IMR-90 (cell line): ENCODE measurements at regions not wholly inside any gene's neighbourhood (a gene's known extent, or its start where the extent isn't known, plus 50 kb on each side); places are given as distances from the start of the nearest gene placed in this dataset.

ENCODE experiments used
- ATAC-seq: fragments of 200-7000 bp; cut with Tn5 transposase; 2 replicates; pipeline ENCODE4 v1.9.1; 2020; ENCODE audit warnings: low read depth, mild to moderate bottlenecking, moderate library complexity
- BruUV-seq: library from RNA; stranded (reverse); fragments of 400-500 nt; replicated peaks from 2 replicates; lab custom pipeline; 2021; lab: Mats Ljungman, UMichigan
- CTCF ChIA-PET: fragments of 300-600 bp; formaldehyde crosslinking; extraction: SDS; loops from one replicate; lab custom pipeline; 2021; ENCODE audit warnings: antibody characterized with exemption; lab: Yijun Ruan, JAX
- POLR2A ChIA-PET: fragments of 300-600 bp; sonication (Branson Sonifier 250); formaldehyde crosslinking; loops from one replicate; lab custom pipeline; 2022; ENCODE audit warnings: antibody characterized with exemption; ENCODE audit not compliant: unreplicated experiment; lab: Charles Lee
- DNase-seq: peaks from one replicate; pipeline ENCODE4 v3.0.0; 2013
- H2AFZ ChIP-seq: replicated peaks from 2 replicates; pipeline ENCODE3; 2013; ENCODE audit warnings: low read length, mild to moderate bottlenecking; ENCODE audit not compliant: poor library complexity
- H2AK5ac ChIP-seq: 2 replicates; pipeline ENCODE4 v1.6.1; 2013; ENCODE audit warnings: low read depth, low read length, inconsistent platforms
- H2AK9ac ChIP-seq: replicated peaks from 2 replicates; pipeline ENCODE3; 2013; ENCODE audit warnings: mild to moderate bottlenecking, low read depth, low read length, moderate library complexity; ENCODE audit not compliant: poor library complexity
- H2BK120ac ChIP-seq: 2 replicates; pipeline ENCODE4 v1.6.1; 2013; ENCODE audit warnings: low read depth, low read length, inconsistent platforms
- H2BK15ac ChIP-seq: 3 replicates; pipeline ENCODE4 v1.6.1; 2013; ENCODE audit warnings: low read depth, low read length, inconsistent platforms
- H2BK20ac ChIP-seq: 2 replicates; pipeline ENCODE4 v1.6.1; 2013; ENCODE audit warnings: low read depth, mild to moderate bottlenecking, inconsistent platforms, low read length, moderate library complexity
- H2BK5ac ChIP-seq: 2 replicates; pipeline ENCODE4 v1.6.1; 2013; ENCODE audit warnings: mild to moderate bottlenecking, low read depth, low read length, inconsistent platforms; ENCODE audit not compliant: poor library complexity, severe bottlenecking
- H3K14ac ChIP-seq: replicated peaks from 2 replicates; pipeline ENCODE4 v1.6.1; 2013; ENCODE audit warnings: low read depth, low read length, inconsistent platforms
- H3K18ac ChIP-seq: 2 replicates; pipeline ENCODE4 v1.6.1; 2013; ENCODE audit warnings: low read depth, low read length, control low read depth
- H3K23ac ChIP-seq: 2 replicates; pipeline ENCODE4 v1.6.1; 2013; ENCODE audit warnings: low read depth, low read length, inconsistent platforms
- H3K27ac ChIP-seq: 2 replicates; pipeline ENCODE4 v1.5.1; 2013; ENCODE audit warnings: mild to moderate bottlenecking, control low read depth, low read length; ENCODE audit not compliant: insufficient read depth
- H3K27me3 ChIP-seq: 2 replicates; pipeline ENCODE4 v1.6.1; 2013; ENCODE audit warnings: low read length; ENCODE audit not compliant: control insufficient read depth, insufficient read depth
- H3K36me3 ChIP-seq: 2 replicates; pipeline ENCODE4 v1.6.1; 2013; ENCODE audit warnings: low read length, mixed read lengths; ENCODE audit not compliant: control insufficient read depth, insufficient read depth
- H3K4ac ChIP-seq: 2 replicates; pipeline ENCODE4 v1.6.1; 2013; ENCODE audit warnings: low read depth, low read length, inconsistent platforms
- H3K4me1 ChIP-seq: 2 replicates; pipeline ENCODE4 v1.6.1; 2013; ENCODE audit warnings: low read length, mixed read lengths; ENCODE audit not compliant: control insufficient read depth, insufficient read depth
- H3K4me2 ChIP-seq: 2 replicates; pipeline ENCODE4 v1.6.1; 2013; ENCODE audit warnings: low read depth, mild to moderate bottlenecking, control low read depth, low read length, moderate library complexity
- H3K4me3 ChIP-seq: 2 replicates; pipeline ENCODE4 v1.5.1; 2013; ENCODE audit warnings: low read depth, mild to moderate bottlenecking, control low read depth, low read length, moderate library complexity; ENCODE audit not compliant: insufficient read depth
- H3K56ac ChIP-seq: 2 replicates; pipeline ENCODE4 v1.6.1; 2013; ENCODE audit warnings: low read length, inconsistent platforms; ENCODE audit not compliant: insufficient read depth; ENCODE audit errors: extremely low read depth
- H3K79me1 ChIP-seq, 2 experiments: 2 replicates each; pipeline ENCODE4 v1.6.1; 2013; ENCODE audit warnings: low read length in 2 of 2, inconsistent platforms in 1 of 2, low read depth in 1 of 2
- H3K9ac ChIP-seq: 2 replicates; pipeline ENCODE4 v1.6.1; 2013; ENCODE audit warnings: low read depth, low read length, control low read depth
- H3K9me1 ChIP-seq: 2 replicates; pipeline ENCODE4 v1.6.1; 2013; ENCODE audit warnings: low read length, inconsistent platforms; ENCODE audit not compliant: insufficient read depth
- H3K9me3 ChIP-seq: 2 replicates; pipeline ENCODE4 v1.6.1; 2013; ENCODE audit warnings: low read length; ENCODE audit not compliant: control insufficient read depth, insufficient read depth
- H4K20me1 ChIP-seq: 2 replicates; pipeline ENCODE4 v1.6.1; 2013; ENCODE audit warnings: low read length, inconsistent platforms; ENCODE audit not compliant: insufficient read depth
- H4K5ac ChIP-seq: 2 replicates; pipeline ENCODE4 v1.6.1; 2013; ENCODE audit warnings: mild to moderate bottlenecking, low read depth, low read length, control low read depth
- H4K8ac ChIP-seq, 2 experiments: 2 replicates each; pipeline ENCODE4 v1.6.1; 2013; ENCODE audit warnings: low read depth in 2 of 2, low read length in 2 of 2, control low read depth in 1 of 2, inconsistent platforms in 1 of 2
- H4K91ac ChIP-seq: 2 replicates; pipeline ENCODE4 v1.6.1; 2013; ENCODE audit warnings: low read depth, low read length, inconsistent platforms; ENCODE audit not compliant: insufficient read depth
- BHLHE40 ChIP-seq: fragments of 150-350 bp; IDR thresholded peaks from 2 replicates; pipeline ENCODE4 v1.6.1; 2016; ENCODE audit warnings: mild to moderate bottlenecking, low read depth, low read length
- ELK1 ChIP-seq: fragments of 150-350 bp; IDR thresholded peaks from 2 replicates; pipeline ENCODE4 v1.6.1; 2016; ENCODE audit warnings: low read depth, mild to moderate bottlenecking, low read length, moderate library complexity, borderline replicate concordance
- MXI1 ChIP-seq: IDR thresholded peaks from 2 replicates; pipeline ENCODE4 v1.6.1; 2012; ENCODE audit warnings: low read depth, mild to moderate bottlenecking, low read length, moderate library complexity, borderline replicate concordance
- WGBS, 2 experiments: methylation state at CpG; one replicate each; pipeline versions ENCODE4 v1.1.5 to v1.1.7; 2013; ENCODE audit warnings: missing lambda C conversion rate in 2 of 2; ENCODE audit not compliant: insufficient read length in 1 of 2; ENCODE audit errors: extremely low coverage in 2 of 2; 5-methylcytosine and 5-hydroxymethylcytosine counted together
- dilution Hi-C: fragments of 300-500 bp; cut with HindIII; formaldehyde crosslinking; loops from one replicate; pipeline ENCODE4 v1.14.3; 2018; ENCODE audit warnings: low sequenced_read_pairs; ENCODE audit not compliant: unreplicated experiment
- in situ Hi-C: fragments of 300-500 bp; cut with MboI; formaldehyde crosslinking; loops from 3 replicates; pipeline ENCODE4 v1.14.3; 2019; ENCODE audit warnings: low sequenced_read_pairs, inconsistent platforms, mixed read lengths
- intact Hi-C: fragments of 100-400 bp; cut with micrococcal nuclease; formaldehyde crosslinking; loops from 2 replicates; pipeline ENCODE4 v1.10.0; 2022

GRCh38 chr12:127636882-127637281, 630.1 kb upstream of the TMEM132C start:
- no peaks in the 10 kb centered on the region for H3K9me1 ChIP-seq
- BruUV-seq, result no TSS peak
- POLR2A ChIA-PET, result no interaction called here
- no peak overlapping the region for H2BK5ac ChIP-seq
- no peak for ATAC-seq
- no peak overlapping the region for H2BK120ac ChIP-seq
- dilution Hi-C loops (no loop called here), in situ Hi-C loops (no loop called here), intact Hi-C loops (no loop called here)
- H3K56ac ChIP-seq, result no peak overlapping the region
- H4K91ac ChIP-seq, result no peak overlapping the region
- H3K79me1 ChIP-seq, result no peaks in the 10 kb centered on the region
- H3K14ac ChIP-seq, result no peak overlapping the region
- no peaks in the 10 kb centered on the region for H4K20me1 ChIP-seq
- TF ChIP-seq BHLHE40 (no peak), ELK1 (no peak), MXI1 (no peak)
- H3K4me2 ChIP-seq, result no peak overlapping the region
- H3K9me3 ChIP-seq, result peaks cover 4% of the 10 kb centered on the region; the same call in 1 of the 2 replicates
- no peaks in the 10 kb centered on the region for H3K4me1 ChIP-seq
- no peaks in the 10 kb centered on the region for H3K27me3 ChIP-seq
- no peak overlapping the region for H2AFZ ChIP-seq
- no peak overlapping the region for H3K4me3 ChIP-seq
- H2AK9ac ChIP-seq, result no peak overlapping the region
- no CpG with 5 or more reads among the region's 2 CpGs for WGBS, 2 experiments
- H4K8ac ChIP-seq, result no peak overlapping the region
- DNase-seq, result no peak
- H2BK20ac ChIP-seq, result no peak overlapping the region
- CTCF ChIA-PET, result interaction anchor here (0.9 to 1.7 kb wide), 2 partner anchors 10 to 40 kb away, joined by 4 to 8 read pairs; no protein-coding TSS in a partner anchor
- no peak overlapping the region for H2BK15ac ChIP-seq
- no peak overlapping the region for H3K27ac ChIP-seq
- no peak overlapping the region for H3K23ac ChIP-seq
- H3K9ac ChIP-seq, result no peak overlapping the region
- no peaks in the 10 kb centered on the region for H3K36me3 ChIP-seq
- no peak overlapping the region for H2AK5ac ChIP-seq
- H3K18ac ChIP-seq, result no peak overlapping the region
- no peak overlapping the region for H3K4ac ChIP-seq
- no peak overlapping the region for H4K5ac ChIP-seq
